Activated naive CD8-positive, alpha-beta T cell treated with anti-CD3 and anti-CD28 coated beads for 36 hours (primary cell): ENCODE measurements at regions not wholly inside any gene's neighbourhood (a gene's known extent, or its start where the extent isn't known, plus 50 kb on each side); places are given as distances from the start of the nearest gene placed in this dataset.
"Not testable (repeated sequence)": the region's sequence is repeated elsewhere in the genome, so short reads cannot be mapped to it uniquely, and the experiment has no call there.

Experiments
- DNase-seq: peaks from one replicate; pipeline ENCODE4 v3.0.0; 2021
- H3K27ac Mint-ChIP-seq: one replicate; pipeline ENCODE4 v1.8.0; 2022; ENCODE audit warnings: mild to moderate bottlenecking, moderate library complexity, mixed read lengths
- H3K27me3 Mint-ChIP-seq: one replicate; pipeline ENCODE4 v1.8.0; 2022; ENCODE audit warnings: mild to moderate bottlenecking, mixed read lengths
- H3K36me3 Mint-ChIP-seq: one replicate; pipeline ENCODE4 v1.8.0; 2021; ENCODE audit warnings: mild to moderate bottlenecking, mixed read lengths
- H3K4me1 Mint-ChIP-seq: one replicate; pipeline ENCODE4 v1.8.0; 2021; ENCODE audit warnings: mixed read lengths
- H3K4me3 Mint-ChIP-seq: one replicate; pipeline ENCODE4 v1.8.0; 2022; ENCODE audit warnings: mild to moderate bottlenecking, moderate library complexity, mixed read lengths
- H3K9me3 Mint-ChIP-seq: one replicate; pipeline ENCODE4 v1.8.0; 2022; ENCODE audit warnings: mixed read lengths

GRCh38 chr21:23579573-23579972 is 2027.7 kb downstream of the MRPL39 start:
- Mint-ChIP-seq H3K36me3 (no peaks in the 10 kb centered on the region), H3K4me1 (no peaks in the 10 kb centered on the region), H3K27ac (no peak overlapping the region), H3K9me3 (no peaks in the 10 kb centered on the region), H3K4me3 (no peak overlapping the region), H3K27me3 (no peaks in the 10 kb centered on the region)
- no peak for DNase-seq

DNA sequence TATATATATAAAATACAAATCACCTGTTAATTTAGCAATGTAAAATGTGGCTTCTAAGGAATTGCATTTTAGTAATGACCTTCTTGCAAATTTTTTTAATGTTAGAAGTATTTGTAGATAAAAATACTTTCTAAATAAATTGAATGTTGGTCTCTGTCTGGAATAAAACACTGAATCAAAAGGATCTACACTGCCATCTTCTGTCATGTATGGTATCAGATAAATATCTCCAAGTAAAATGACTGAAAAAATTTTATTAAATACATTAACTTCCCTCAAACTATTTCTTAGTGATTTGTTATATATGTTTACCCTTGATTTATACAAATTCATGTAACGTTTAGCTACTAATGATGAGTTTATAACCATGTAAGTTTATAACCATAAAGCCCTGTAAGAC is 2029.3 kb downstream of the MRPL39 start:
- Mint-ChIP-seq H3K27ac (no peak overlapping the region), H3K4me1 (no peaks in the 10 kb centered on the region), H3K4me3 (no peak overlapping the region), H3K9me3 (no peaks in the 10 kb centered on the region), H3K27me3 (no peaks in the 10 kb centered on the region), H3K36me3 (no peaks in the 10 kb centered on the region)
- DNase-seq: no peak

GRCh38 chr21:23574932-23575331 is 2032.3 kb downstream of the MRPL39 start:
- no peaks in the 10 kb centered on the region for H3K36me3 Mint-ChIP-seq
- no peaks in the 10 kb centered on the region for H3K9me3 Mint-ChIP-seq
- no peaks in the 10 kb centered on the region for H3K27me3 Mint-ChIP-seq
- DNase-seq: no peak
- H3K4me1 Mint-ChIP-seq: no peaks in the 10 kb centered on the region
- H3K4me3 Mint-ChIP-seq: no peak overlapping the region
- H3K27ac Mint-ChIP-seq: no peak overlapping the region

DNA sequence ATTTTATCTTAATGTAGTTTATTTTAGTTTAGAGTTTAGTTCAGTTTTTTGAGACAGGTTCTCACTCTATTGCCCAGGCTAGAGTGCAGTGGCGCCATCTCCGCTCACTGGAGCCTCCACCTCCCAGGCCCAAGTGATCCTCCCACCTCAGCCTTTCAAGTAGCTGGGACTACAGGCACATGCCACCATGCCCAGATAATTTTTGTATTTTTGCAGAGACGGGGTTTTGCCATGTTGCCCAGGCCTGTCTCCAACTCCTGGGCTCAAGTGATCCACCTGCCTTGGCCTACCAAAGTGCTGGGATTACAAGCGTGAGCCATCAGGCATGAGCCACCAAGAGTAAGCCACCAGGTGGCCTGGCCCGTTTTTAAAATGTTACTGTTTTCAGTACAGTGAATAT is 2058.4 kb downstream of the MRPL39 start:
- not testable (repeated sequence) for H3K4me1 Mint-ChIP-seq, H3K36me3 Mint-ChIP-seq, H3K27ac Mint-ChIP-seq, DNase-seq, H3K4me3 Mint-ChIP-seq, H3K27me3 Mint-ChIP-seq, H3K9me3 Mint-ChIP-seq

- no peak overlapping the region for H3K27ac Mint-ChIP-seq
Observed at GRCh38 chr21:23543333-23543732, 2063.9 kb downstream of the MRPL39 start.

DNA sequence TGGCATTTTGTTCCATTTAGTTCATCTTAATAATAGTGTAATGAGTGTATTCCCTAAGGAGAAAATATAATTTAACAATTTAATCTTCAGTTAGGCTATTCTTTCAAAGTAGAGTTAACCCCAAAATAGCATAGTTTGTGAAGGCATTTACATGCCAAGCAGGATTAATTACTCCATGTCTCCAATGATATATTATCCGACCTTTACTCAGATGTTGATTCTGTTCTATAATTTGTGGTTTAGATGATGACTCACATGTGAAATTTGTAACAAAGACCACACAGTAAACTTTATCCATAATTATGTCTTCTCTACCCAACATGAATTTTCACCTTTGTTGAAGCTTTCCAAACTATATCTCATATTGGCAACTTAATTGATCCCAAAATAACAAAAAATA is 2065.2 kb downstream of the MRPL39 start:
- no peaks in the 10 kb centered on the region for H3K9me3 Mint-ChIP-seq
- H3K36me3 Mint-ChIP-seq: no peaks in the 10 kb centered on the region
- H3K4me1 Mint-ChIP-seq: no peaks in the 10 kb centered on the region
- no peak overlapping the region for H3K4me3 Mint-ChIP-seq
- H3K27ac Mint-ChIP-seq: no peak overlapping the region
- peaks cover 8% of the 10 kb centered on the region for H3K27me3 Mint-ChIP-seq
- no peak for DNase-seq

More at GRCh38 chr21:23543333-23543732, 2063.9 kb downstream of the MRPL39 start:
- no peak for DNase-seq
- Mint-ChIP-seq H3K4me3 (no peak overlapping the region), H3K9me3 (no peaks in the 10 kb centered on the region), H3K27me3 (peaks cover 4% of the 10 kb centered on the region), H3K36me3 (no peaks in the 10 kb centered on the region), H3K4me1 (no peaks in the 10 kb centered on the region)

DNA sequence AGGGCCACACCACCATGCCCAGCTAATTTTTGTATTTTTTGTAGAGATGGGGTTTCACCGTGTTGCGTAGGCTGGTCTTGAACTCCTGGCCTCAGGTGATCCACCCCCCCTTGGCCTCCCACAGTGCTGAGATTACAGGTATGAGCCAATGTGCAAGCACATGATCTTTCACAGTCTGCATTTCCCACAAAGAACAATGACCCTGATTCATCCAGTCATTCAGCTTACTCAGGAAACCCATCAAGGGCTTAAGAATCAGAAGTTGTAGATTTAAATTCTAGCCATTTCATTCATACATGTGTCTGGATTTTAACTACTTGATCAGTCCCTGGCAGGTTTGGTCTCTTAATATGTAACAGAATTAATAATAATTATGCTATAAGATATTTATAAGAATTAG is 2065.7 kb downstream of the MRPL39 start:
- peaks cover 8% of the 10 kb centered on the region for H3K27me3 Mint-ChIP-seq
- no peak for DNase-seq
- no peak overlapping the region for H3K4me3 Mint-ChIP-seq
- no peaks in the 10 kb centered on the region for H3K4me1 Mint-ChIP-seq
- H3K27ac Mint-ChIP-seq: no peak overlapping the region
- no peaks in the 10 kb centered on the region for H3K36me3 Mint-ChIP-seq
- H3K9me3 Mint-ChIP-seq: no peaks in the 10 kb centered on the region

- DNase-seq: no peak
- Mint-ChIP-seq H3K4me3 (no peak overlapping the region), H3K4me1 (no peaks in the 10 kb centered on the region), H3K27ac (no peak overlapping the region), H3K36me3 (no peaks in the 10 kb centered on the region), H3K9me3 (no peaks in the 10 kb centered on the region), H3K27me3 (peaks cover 3% of the 10 kb centered on the region)
Observed at GRCh38 chr21:23534850-23535249, 2072.4 kb downstream of the MRPL39 start.

DNA sequence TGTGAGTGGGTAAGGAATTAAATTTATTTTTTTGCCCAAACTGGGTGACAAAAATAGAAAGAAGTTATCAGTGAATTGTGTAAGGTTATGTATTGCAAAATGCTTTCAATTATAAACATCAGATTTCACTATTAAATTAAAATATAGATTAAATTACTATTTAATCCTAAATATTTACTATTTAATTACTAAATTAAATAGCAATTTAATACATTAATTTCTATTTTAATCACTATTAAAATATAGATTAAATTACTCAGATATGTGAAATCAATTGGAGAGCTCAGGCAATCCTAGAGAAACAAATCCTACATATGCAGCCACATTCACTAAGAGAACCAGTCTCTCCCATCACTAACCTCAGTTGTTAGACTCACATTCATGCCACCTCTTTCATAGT is 2075.8 kb downstream of the MRPL39 start:
- H3K4me1 Mint-ChIP-seq: no peaks in the 10 kb centered on the region

DNA sequence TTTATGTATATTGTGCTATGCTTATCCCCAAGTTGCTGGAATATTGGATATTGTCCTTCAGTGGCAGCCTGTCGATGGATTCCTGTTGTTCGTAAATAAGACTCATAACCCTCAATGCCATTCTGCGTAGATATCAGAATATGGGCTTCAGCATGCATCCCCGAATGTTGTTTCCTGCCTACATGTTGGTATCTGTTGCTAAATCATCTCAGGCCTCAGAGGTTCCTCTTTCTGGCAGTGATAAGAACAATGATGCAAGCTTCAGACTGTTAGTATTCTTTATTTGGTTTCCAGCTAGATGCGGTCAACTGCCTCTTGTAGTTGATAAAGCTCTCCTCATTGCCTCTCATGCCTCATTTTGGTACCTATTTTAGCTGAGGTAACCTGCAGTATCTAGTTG is 2082.6 kb downstream of the MRPL39 start:
- Mint-ChIP-seq H3K27me3 (no peaks in the 10 kb centered on the region), H3K9me3 (no peaks in the 10 kb centered on the region), H3K4me1 (no peaks in the 10 kb centered on the region), H3K4me3 (no peak overlapping the region), H3K27ac (no peak overlapping the region), H3K36me3 (no peaks in the 10 kb centered on the region)
- DNase-seq: no peak

More for the DNA sequence above, 2075.8 kb downstream of the MRPL39 start:
- H3K36me3 Mint-ChIP-seq: no peaks in the 10 kb centered on the region
- DNase-seq: no peak
- no peaks in the 10 kb centered on the region for H3K9me3 Mint-ChIP-seq
- no peak overlapping the region for H3K4me3 Mint-ChIP-seq
- no peaks in the 10 kb centered on the region for H3K27me3 Mint-ChIP-seq
- no peak overlapping the region for H3K27ac Mint-ChIP-seq

- H3K4me3 Mint-ChIP-seq: no peak overlapping the region
Observed at GRCh38 chr21:23522751-23523150, 2084.5 kb downstream of the MRPL39 start.

GRCh38 chr21:23507501-23507900 is 2099.8 kb downstream of the MRPL39 start:
- no peak for DNase-seq
- Mint-ChIP-seq H3K36me3 (no peaks in the 10 kb centered on the region), H3K27me3 (no peaks in the 10 kb centered on the region), H3K27ac (no peak overlapping the region), H3K9me3 (no peaks in the 10 kb centered on the region), H3K4me3 (no peak overlapping the region), H3K4me1 (no peaks in the 10 kb centered on the region)

More at GRCh38 chr21:23522751-23523150, 2084.5 kb downstream of the MRPL39 start:
- no peaks in the 10 kb centered on the region for H3K27me3 Mint-ChIP-seq
- no peaks in the 10 kb centered on the region for H3K36me3 Mint-ChIP-seq
- H3K27ac Mint-ChIP-seq: no peak overlapping the region
- no peaks in the 10 kb centered on the region for H3K4me1 Mint-ChIP-seq
- no peaks in the 10 kb centered on the region for H3K9me3 Mint-ChIP-seq
- no peak for DNase-seq

- DNase-seq: no peak
- Mint-ChIP-seq H3K4me3 (no peak overlapping the region), H3K9me3 (peaks cover 1% of the 10 kb centered on the region), H3K27me3 (peaks cover 5% of the 10 kb centered on the region), H3K27ac (no peak overlapping the region), H3K4me1 (no peaks in the 10 kb centered on the region), H3K36me3 (no peaks in the 10 kb centered on the region)
Observed at GRCh38 chr21:23496729-23497128, 2110.6 kb downstream of the MRPL39 start.

DNA sequence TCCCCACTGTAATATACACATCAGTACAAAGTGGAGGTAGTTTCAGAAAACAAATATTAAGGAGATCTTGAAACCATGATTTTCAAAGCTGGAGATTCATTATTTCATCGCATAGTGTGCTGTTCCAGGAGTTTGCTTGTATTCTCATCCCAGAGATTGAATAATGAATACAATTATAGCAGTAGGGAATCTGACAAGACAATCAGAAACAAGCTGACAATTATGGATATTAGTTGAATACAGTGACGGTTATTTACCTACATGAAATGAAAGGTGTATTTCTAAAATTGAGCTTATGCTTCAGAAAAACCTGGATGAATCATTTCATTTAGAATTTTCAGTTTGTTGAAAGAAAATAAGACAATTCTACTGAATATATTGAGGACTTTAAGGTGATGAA is 2119.0 kb downstream of the MRPL39 start:
- Mint-ChIP-seq H3K36me3 (no peaks in the 10 kb centered on the region), H3K4me3 (no peak overlapping the region), H3K9me3 (no peaks in the 10 kb centered on the region), H3K27ac (no peak overlapping the region), H3K4me1 (no peaks in the 10 kb centered on the region), H3K27me3 (no peaks in the 10 kb centered on the region)
- no peak for DNase-seq

GRCh38 chr21:23480591-23481270 is 2126.6 kb downstream of the MRPL39 start:
- H3K36me3 Mint-ChIP-seq: no peaks in the 10 kb centered on the region
- no peak for DNase-seq
- no peak overlapping the region for H3K4me3 Mint-ChIP-seq
- H3K9me3 Mint-ChIP-seq: no peaks in the 10 kb centered on the region
- no peaks in the 10 kb centered on the region for H3K4me1 Mint-ChIP-seq
- H3K27ac Mint-ChIP-seq: no peak overlapping the region
- H3K27me3 Mint-ChIP-seq: no peaks in the 10 kb centered on the region

DNA sequence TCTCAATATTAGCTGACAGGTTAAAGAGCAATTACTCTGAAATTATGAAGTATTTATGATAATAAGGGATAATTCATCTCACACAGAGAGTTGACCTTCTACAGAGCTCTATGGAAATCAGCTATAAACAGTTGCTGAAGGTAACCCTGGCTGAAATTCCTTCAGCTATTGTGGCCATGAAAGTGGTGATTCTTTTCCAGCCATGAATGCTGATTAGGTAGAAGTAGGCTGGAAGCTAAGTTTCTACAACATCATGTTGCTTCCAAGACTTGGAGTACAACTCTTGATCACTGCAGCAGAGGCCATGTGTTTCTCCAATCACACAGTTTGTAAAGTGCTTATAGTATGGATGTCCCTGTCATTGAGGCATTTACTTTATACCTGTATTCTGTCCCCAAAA is 2128.9 kb downstream of the MRPL39 start:
- H3K4me3 Mint-ChIP-seq: no peak overlapping the region

More for the DNA sequence above, 2128.9 kb downstream of the MRPL39 start:
- DNase-seq: no peak
- no peak overlapping the region for H3K27ac Mint-ChIP-seq
- no peaks in the 10 kb centered on the region for H3K36me3 Mint-ChIP-seq
- no peaks in the 10 kb centered on the region for H3K9me3 Mint-ChIP-seq
- no peaks in the 10 kb centered on the region for H3K27me3 Mint-ChIP-seq
- H3K4me1 Mint-ChIP-seq: no peaks in the 10 kb centered on the region
